GM04504 (cell line): ENCODE measurements at regions not wholly inside any gene's neighbourhood (a gene's known extent, or its start where the extent isn't known, plus 50 kb on each side); places are given as distances from the start of the nearest gene placed in this dataset.

Source experiments
- DNase-seq: peaks from one replicate; pipeline ENCODE4 v3.0.0-alpha.2; 2012; ENCODE audit warnings: low read depth

GRCh38 chr15:38696109-38696727 is 131.6 kb upstream of the RASGRP1 start:
- no peak for DNase-seq

- DNase-seq = no peak
Observed at GRCh38 chr15:38696790-38697495, 132.3 kb upstream of the RASGRP1 start.

GRCh38 chr15:38698254-38698653 is 133.6 kb upstream of the RASGRP1 start:
- no peak for DNase-seq

GRCh38 chr15:38699633-38700230 is 135.1 kb upstream of the RASGRP1 start:
- no peak for DNase-seq

GRCh38 chr15:38701149-38701548 is 136.5 kb upstream of the RASGRP1 start:
- DNase-seq = no peak

GRCh38 chr15:38702178-38702912 is 137.7 kb upstream of the RASGRP1 start:
- DNase-seq = no peak

GRCh38 chr15:38705436-38706219 is 141.0 kb upstream of the RASGRP1 start:
- no peak for DNase-seq

- DNase-seq = no peak
Observed at GRCh38 chr15:38706956-38707355, 142.3 kb upstream of the RASGRP1 start.

GRCh38 chr15:38707802-38708671 is 143.4 kb upstream of the RASGRP1 start:
- DNase-seq = peak; percentile 68

- DNase-seq = no peak
Observed at GRCh38 chr15:38708672-38709180, 144.1 kb upstream of the RASGRP1 start.

GRCh38 chr15:38709196-38709595 is 144.6 kb upstream of the RASGRP1 start:
- no peak for DNase-seq

GRCh38 chr15:38714309-38715072 is 149.9 kb upstream of the RASGRP1 start:
- peak; percentile 80 for DNase-seq

- no peak for DNase-seq
Observed at GRCh38 chr15:38720893-38721567, 156.4 kb upstream of the RASGRP1 start.

GRCh38 chr15:38721568-38721945 is 156.9 kb upstream of the RASGRP1 start:
- no peak for DNase-seq

GRCh38 chr15:38722236-38722635 is 157.6 kb upstream of the RASGRP1 start:
- no peak for DNase-seq

GRCh38 chr15:38724827-38725226 is 160.2 kb upstream of the RASGRP1 start:
- DNase-seq = no peak

- DNase-seq = no peak
Observed at GRCh38 chr15:38726187-38726586, 161.6 kb upstream of the RASGRP1 start.

- no peak for DNase-seq
Observed at GRCh38 chr15:38733331-38733730, 168.7 kb upstream of the RASGRP1 start.

GRCh38 chr15:38740206-38740605 is 175.6 kb upstream of the RASGRP1 start:
- no peak for DNase-seq
